ENCODE measurements at regions not wholly inside any gene's neighbourhood (a gene's known extent, or its start where the extent isn't known, plus 50 kb on each side); places are given as distances from the start of the nearest gene placed in this dataset.

DNA sequence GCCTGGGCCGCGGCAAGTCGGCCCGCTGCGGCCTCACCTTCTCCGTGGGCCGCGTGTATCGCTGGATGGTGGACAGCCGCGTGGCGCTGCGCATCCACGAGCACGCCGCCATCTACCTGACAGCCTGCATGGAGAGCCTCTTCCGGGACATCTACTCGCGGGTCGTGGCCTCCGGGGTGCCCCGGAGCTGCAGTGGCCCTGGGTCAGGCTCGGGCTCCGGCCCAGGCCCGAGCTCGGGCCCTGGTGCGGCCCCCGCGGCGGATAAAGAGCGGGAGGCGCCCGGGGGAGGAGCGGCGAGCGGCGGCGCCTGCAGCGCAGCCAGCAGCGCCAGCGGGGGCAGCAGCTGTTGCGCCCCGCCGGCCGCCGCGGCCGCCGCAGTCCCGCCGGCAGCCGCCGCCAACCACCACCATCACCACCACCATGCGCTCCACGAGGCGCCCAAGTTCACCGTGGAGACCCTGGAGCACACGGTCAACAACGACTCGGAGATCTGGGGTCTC, 226.2 kb upstream of the CRY1 start:
- TF ChIP-seq POLR2A (IDR thresholded peaks at IDR 0.05), result no peak
- TF ChIP-seq, protein P1, sequence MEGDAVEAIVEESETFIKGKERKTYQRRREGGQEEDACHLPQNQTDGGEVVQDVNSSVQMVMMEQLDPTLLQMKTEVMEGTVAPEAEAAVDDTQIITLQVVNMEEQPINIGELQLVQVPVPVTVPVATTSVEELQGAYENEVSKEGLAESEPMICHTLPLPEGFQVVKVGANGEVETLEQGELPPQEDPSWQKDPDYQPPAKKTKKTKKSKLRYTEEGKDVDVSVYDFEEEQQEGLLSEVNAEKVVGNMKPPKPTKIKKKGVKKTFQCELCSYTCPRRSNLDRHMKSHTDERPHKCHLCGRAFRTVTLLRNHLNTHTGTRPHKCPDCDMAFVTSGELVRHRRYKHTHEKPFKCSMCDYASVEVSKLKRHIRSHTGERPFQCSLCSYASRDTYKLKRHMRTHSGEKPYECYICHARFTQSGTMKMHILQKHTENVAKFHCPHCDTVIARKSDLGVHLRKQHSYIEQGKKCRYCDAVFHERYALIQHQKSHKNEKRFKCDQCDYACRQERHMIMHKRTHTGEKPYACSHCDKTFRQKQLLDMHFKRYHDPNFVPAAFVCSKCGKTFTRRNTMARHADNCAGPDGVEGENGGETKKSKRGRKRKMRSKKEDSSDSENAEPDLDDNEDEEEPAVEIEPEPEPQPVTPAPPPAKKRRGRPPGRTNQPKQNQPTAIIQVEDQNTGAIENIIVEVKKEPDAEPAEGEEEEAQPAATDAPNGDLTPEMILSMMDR (IDR thresholded peaks at IDR 0.05), result no peak

All from body of pancreas (tissue), 4 donors.